NB4 (cell line): ENCODE measurements at regions not wholly inside any gene's neighbourhood (a gene's known extent, or its start where the extent isn't known, plus 50 kb on each side); places are given as distances from the start of the nearest gene placed in this dataset.

ENCODE experiments used
- DNase-seq: peaks from one replicate; pipeline ENCODE4 v3.0.0; 2010; ENCODE audit warnings: low read depth
- H3K4me3 ChIP-seq: one replicate; pipeline ENCODE4 v1.5.1; 2011; ENCODE audit warnings: mild to moderate bottlenecking, low read depth, low read length, moderate library complexity
- CTCF ChIP-seq: IDR thresholded peaks from one replicate; pipeline ENCODE4 v1.5.1; 2012; ENCODE audit warnings: low read depth, low read length
- MAX ChIP-seq: IDR thresholded peaks from 2 replicates; pipeline ENCODE4 v1.6.1; 2011; ENCODE audit warnings: low read depth, low read length
- MYC ChIP-seq: IDR thresholded peaks from 2 replicates; pipeline ENCODE4 v1.6.1; 2011; ENCODE audit warnings: low read depth, low read length
- POLR2A ChIP-seq: IDR thresholded peaks from 2 replicates; pipeline ENCODE4 v1.6.1; 2011; ENCODE audit warnings: mild to moderate bottlenecking; ENCODE audit not compliant: insufficient read length; ENCODE audit errors: extremely low read depth

- no peak overlapping the region for H3K4me3 ChIP-seq
- TF ChIP-seq POLR2A (no peak), MAX (no peak), CTCF (no peak), MYC (no peak)
- no peak for DNase-seq
Observed at GRCh38 chr2:103363639-103364038, 601.8 kb downstream of the TMEM182 start.

- DNase-seq, result no peak
- H3K4me3 ChIP-seq, result no peak overlapping the region
- TF ChIP-seq MYC, result no peak
- TF ChIP-seq CTCF, result no peak
- TF ChIP-seq POLR2A, result no peak
Observed at GRCh38 chr2:103364177-103364576, 602.3 kb downstream of the TMEM182 start.

GRCh38 chr2:103365071-103365470 is 603.2 kb downstream of the TMEM182 start:
- TF ChIP-seq CTCF (no peak), MYC (no peak), POLR2A (no peak), MAX (no peak)
- H3K4me3 ChIP-seq, result no peak overlapping the region
- DNase-seq, result no peak

GRCh38 chr2:103367877-103368276 is 606.0 kb downstream of the TMEM182 start:
- no peak overlapping the region for H3K4me3 ChIP-seq
- no peak for DNase-seq
- TF ChIP-seq MYC (no peak), POLR2A (no peak), MAX (no peak), CTCF (no peak)

- no peak overlapping the region for H3K4me3 ChIP-seq
- TF ChIP-seq CTCF (no peak), MYC (no peak), MAX (no peak), POLR2A (no peak)
- DNase-seq, result no peak
Observed at GRCh38 chr2:103383541-103383940, 621.7 kb downstream of the TMEM182 start.

- TF ChIP-seq POLR2A (no peak), CTCF (no peak), MYC (no peak), MAX (no peak)
- no peak overlapping the region for H3K4me3 ChIP-seq
- DNase-seq, result no peak
Observed at GRCh38 chr2:103386872-103387271, 625.0 kb downstream of the TMEM182 start.
